ENCODE measurements at regions not wholly inside any gene's neighbourhood (a gene's known extent, or its start where the extent isn't known, plus 50 kb on each side); places are given as distances from the start of the nearest gene placed in this dataset.

GRCh38 chr6:114445846-114446245 lies 103.0 kb upstream of the HS3ST5 start (continued):
- no peak for TF ChIP-seq HMGXB4 (CRISPR knock-in tag; IDR thresholded peaks at IDR 0.05; ENCODE audit: borderline replicate concordance)

- no peak for FAIRE-seq
- no peaks in the 10 kb centered on the region for H3K4me1 ChIP-seq
- H3K4me3 ChIP-seq = no peak overlapping the region
- no peak overlapping the region for H3K4me2 ChIP-seq
- no peak for DNase-seq (ENCODE audit: low read depth in 1 of 2, low spot score in 1 of 2)
- 5% methylated on average over 1 of the region's 1 CpG for WGBS (ENCODE audit: missing lambda C conversion rate)
- CTCF ChIA-PET = no interaction called here
- TF ChIP-seq POLR2A (IDR thresholded peaks at IDR 0.05; ENCODE audit: low read length) (no peak), JUN (IDR thresholded peaks at IDR 0.05) (no peak), RNF2 (IDR thresholded peaks at IDR 0.05; ENCODE audit: borderline replicate concordance, low read depth) (no peak), ZFP36 (IDR thresholded peaks at IDR 0.05; ENCODE audit: borderline replicate concordance, partially characterized antibody) (no peak), MAFK (IDR thresholded peaks at IDR 0.05; ENCODE audit: partially characterized antibody) (peak; percentile 68), TFCP2L1 (CRISPR knock-in tag; IDR thresholded peaks at IDR 0.05) (no peak), CHD2 (IDR thresholded peaks at IDR 0.05; ENCODE audit: low read length, partially characterized antibody) (no peak)
- H3K9me3 ChIP-seq = no peaks in the 10 kb centered on the region
- ATAC-seq = no peak
- no peak overlapping the region for H3K27ac ChIP-seq
- POLR2A ChIA-PET = no interaction called here
These were observed 96.6 kb upstream of the HS3ST5 start for GRCh38 chr6:114439411-114439810.

GRCh38 chr6:114437235-114437634 lies 94.4 kb upstream of the HS3ST5 start:
- ChIA-PET CTCF (no interaction called here), POLR2A (no interaction called here)
- TF ChIP-seq MAFK (IDR thresholded peaks at IDR 0.05; ENCODE audit: partially characterized antibody) (peak; percentile 70), RAD21 (conservative IDR thresholded peaks at IDR 0.05 in 1 of 2, IDR thresholded peaks at IDR 0.05 in 1 of 2) (no peak)
- FAIRE-seq (no peak), ATAC-seq (no peak), DNase-seq (ENCODE audit: low read depth in 1 of 2, low spot score in 1 of 2) (no peak)
- no peak overlapping the region for H3K27ac ChIP-seq
- no peaks in the 10 kb centered on the region for H3K9me3 ChIP-seq
- no peaks in the 10 kb centered on the region for H3K4me1 ChIP-seq
- H3K4me2 ChIP-seq = no peak overlapping the region
- 17% methylated on average over 1 of the region's 1 CpG for WGBS (ENCODE audit: missing lambda C conversion rate)
- H3K4me3 ChIP-seq = no peak overlapping the region

GRCh38 chr6:114436691-114437090 lies 93.9 kb upstream of the HS3ST5 start:
- H3K9me3 ChIP-seq = no peaks in the 10 kb centered on the region
- no peak for TF ChIP-seq CBX2 (IDR thresholded peaks at IDR 0.05; ENCODE audit: borderline replicate concordance, low read depth)
- TF ChIP-seq HES2 (IDR thresholded peaks at IDR 0.05) = no peak
- TF ChIP-seq USF2 (IDR thresholded peaks at IDR 0.05) = no peak
- no peak for TF ChIP-seq FOXS1 (CRISPR knock-in tag; IDR thresholded peaks at IDR 0.05)
- TF ChIP-seq CEBPB (IDR thresholded peaks at IDR 0.05) = no peak
- no peak overlapping the region for H3K27ac ChIP-seq
- ATAC-seq (no peak), DNase-seq (ENCODE audit: low read depth in 1 of 2, low spot score in 1 of 2) (no peak), FAIRE-seq (no peak)
- WGBS (ENCODE audit: missing lambda C conversion rate) = 60% methylated on average over 3 of the region's 3 CpGs
- H3K4me2 ChIP-seq = no peak overlapping the region
- no peaks in the 10 kb centered on the region for H3K4me1 ChIP-seq
- POLR2A ChIA-PET = no interaction called here
- no peak overlapping the region for H3K4me3 ChIP-seq
- CTCF ChIA-PET = no interaction called here

GRCh38 chr6:114435985-114436384 lies 93.2 kb upstream of the HS3ST5 start:
- H3K4me2 ChIP-seq = no peak overlapping the region
- no peak overlapping the region for H3K4me3 ChIP-seq
- DNase-seq (ENCODE audit: low read depth in 1 of 2, low spot score in 1 of 2) (no peak), FAIRE-seq (no peak), ATAC-seq (no peak)
- CTCF ChIA-PET = no interaction called here
- no peaks in the 10 kb centered on the region for H3K9me3 ChIP-seq
- TF ChIP-seq SREBF2 (IDR thresholded peaks at IDR 0.05) = no peak
- no peak for TF ChIP-seq RFX5 (IDR thresholded peaks at IDR 0.05)
- no peak for TF ChIP-seq PHF8 (IDR thresholded peaks at IDR 0.05; ENCODE audit: borderline replicate concordance, low read depth)
- TF ChIP-seq CBX8 (IDR thresholded peaks at IDR 0.05) = no peak
- TF ChIP-seq TP53 (CRISPR knock-in tag; IDR thresholded peaks at IDR 0.05) = no peak
- TF ChIP-seq REST (IDR thresholded peaks at IDR 0.05) = no peak
- TF ChIP-seq POLR2AphosphoS2 (conservative IDR thresholded peaks at IDR 0.05; ENCODE audit: low read length) = no peak
- TF ChIP-seq CEBPB (IDR thresholded peaks at IDR 0.05) = no peak
- POLR2A ChIA-PET = no interaction called here
- no peak overlapping the region for H3K27ac ChIP-seq
- H3K4me1 ChIP-seq = no peaks in the 10 kb centered on the region
